Fibroblast of upper back skin (primary cell): ENCODE measurements at regions not wholly inside any gene's neighbourhood (a gene's known extent, or its start where the extent isn't known, plus 50 kb on each side); places are given as distances from the start of the nearest gene placed in this dataset.
A peak's percentile ranks its signal among the peaks of the same experiment; 100 is the strongest.
"Not testable (repeated sequence)": the region's sequence is repeated elsewhere in the genome, so short reads cannot be mapped to it uniquely, and the experiment has no call there.

ENCODE experiments used
- DNase-seq: peaks from one replicate; pipeline ENCODE4 v3.0.0-alpha.2; 2013

DNA sequence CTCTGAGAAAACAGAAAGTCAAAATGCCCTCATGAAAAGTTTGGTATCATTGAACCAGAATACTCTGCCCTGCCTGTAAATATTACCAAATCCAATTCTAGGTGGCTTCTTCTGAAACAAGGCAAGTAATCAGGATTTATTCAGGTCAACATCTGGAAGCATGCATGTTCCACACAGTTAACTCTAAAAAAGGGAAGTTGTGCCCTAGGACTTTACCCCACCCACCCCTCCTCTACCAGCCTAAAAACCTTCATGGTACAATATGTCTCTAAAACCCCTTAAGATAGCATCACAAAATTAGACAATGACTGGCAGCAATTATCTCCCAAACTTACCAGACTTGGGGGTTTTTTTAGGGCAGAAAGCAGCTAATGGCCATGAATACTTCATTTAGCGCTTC is 414.8 kb upstream of the SLC30A5 start:
- DNase-seq, result no peak

DNA sequence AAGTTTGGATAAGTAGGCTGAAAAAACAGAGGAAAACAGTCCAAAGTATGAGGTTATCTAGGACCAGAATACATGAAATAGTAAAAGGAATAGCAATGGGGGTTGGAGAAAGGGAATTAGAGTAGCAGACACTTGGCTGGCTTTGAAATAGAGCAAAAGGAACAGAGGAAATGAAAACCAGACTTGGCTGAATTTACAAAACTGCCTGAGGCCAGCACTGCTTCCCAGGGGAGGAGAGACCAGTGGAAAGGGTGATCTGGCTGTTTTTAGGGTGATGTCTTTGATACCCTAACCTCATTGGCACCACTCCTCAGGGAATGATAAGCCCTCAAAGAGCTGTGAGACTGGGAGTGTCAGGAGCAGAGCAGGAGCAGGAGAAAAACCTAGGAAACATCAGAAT is 413.4 kb upstream of the SLC30A5 start:
- peak; percentile 52 for DNase-seq

DNA sequence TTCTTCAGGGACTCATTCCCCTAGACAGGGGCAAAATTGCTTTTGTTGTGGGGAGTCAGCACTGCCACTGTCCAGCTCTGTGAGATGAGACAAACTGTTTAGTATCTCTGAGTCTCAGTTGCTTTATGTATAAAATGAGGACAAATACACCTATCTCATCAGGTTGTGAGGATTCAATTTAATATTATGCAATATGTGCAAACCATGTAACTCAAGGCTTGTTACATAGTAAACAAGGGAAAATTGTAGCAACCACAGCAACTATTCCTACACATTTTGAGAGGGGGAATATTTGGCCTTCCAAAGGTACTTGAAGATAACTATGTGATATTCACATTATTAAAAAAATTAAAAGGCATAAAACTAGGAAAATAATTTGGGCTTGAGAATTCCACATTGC is 411.9 kb upstream of the SLC30A5 start:
- no peak for DNase-seq

DNA sequence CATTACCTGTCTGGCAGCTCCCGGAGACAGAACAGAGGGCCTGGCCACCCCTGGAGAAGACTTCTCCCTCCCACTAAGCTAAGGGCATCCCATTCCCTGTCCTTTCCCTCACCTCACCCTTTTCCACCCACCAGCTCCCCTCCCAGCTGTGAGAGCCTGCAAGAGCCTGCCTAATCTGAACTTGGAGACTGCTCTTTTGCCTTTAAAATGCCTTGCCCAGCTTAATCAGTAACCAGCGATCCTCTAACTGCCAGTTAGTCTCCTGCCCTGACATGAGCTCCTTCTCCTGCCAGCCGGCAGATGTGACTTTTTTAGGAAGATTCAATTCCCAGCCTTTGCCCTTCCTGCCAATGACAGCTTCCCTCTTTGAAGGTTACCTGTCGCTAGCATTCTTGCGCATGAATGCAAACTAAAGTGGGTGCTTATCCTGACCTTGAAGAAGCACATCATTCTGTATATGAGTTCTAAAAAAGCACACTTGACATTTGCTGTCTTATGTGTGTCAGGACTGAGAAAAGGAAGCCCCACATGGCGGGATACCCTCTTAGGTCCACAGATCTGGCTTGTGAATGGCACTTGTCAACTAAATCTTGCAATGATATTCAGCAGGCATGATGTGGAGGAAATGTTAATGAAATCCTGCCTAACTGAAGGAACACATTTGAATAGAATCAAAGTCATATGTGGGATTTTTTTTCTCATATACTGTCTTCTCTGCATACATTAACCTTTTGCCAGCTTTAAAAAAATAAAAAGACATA is 411.2 kb upstream of the SLC30A5 start:
- DNase-seq, result no peak

DNA sequence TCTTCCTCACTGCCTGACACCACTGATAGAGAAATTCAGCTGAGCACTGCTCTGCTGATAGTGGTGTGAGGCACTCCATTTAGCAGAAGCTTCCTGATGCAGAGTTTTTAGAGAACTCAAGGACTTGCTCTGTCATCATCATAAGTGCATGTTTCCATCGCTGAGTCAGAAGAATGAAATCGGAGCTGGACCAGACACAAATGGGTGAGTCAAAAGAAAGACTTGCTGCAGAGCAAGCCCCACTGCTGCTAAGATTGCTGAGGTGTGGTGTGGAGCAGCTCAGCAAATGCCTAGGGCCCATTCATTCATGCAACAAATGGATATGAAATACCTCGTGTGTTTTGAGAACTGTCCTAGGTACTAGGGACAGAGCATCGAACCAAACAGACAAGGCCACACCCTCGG is 410.2 kb upstream of the SLC30A5 start:
- peak; percentile 99 for DNase-seq

DNA sequence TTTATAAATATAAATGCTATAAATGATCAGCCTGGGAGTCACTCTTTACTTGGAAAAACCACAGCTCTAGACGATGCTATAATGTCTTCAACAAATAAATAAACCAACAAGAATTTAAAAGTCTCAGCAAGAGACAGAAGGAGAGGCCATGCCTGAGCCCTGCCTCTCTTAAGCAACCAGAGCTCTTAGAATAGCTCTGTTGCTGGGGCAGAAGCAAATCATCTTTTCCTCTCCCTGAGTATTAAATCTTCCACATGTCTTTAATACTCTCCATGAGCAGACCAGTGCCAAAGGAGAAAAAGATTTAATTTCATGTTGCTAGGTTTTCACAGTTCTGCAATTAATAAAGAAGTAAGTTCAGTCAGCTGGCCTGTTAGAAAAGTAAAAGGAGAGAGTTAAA is 408.0 kb upstream of the SLC30A5 start:
- no peak for DNase-seq

DNA sequence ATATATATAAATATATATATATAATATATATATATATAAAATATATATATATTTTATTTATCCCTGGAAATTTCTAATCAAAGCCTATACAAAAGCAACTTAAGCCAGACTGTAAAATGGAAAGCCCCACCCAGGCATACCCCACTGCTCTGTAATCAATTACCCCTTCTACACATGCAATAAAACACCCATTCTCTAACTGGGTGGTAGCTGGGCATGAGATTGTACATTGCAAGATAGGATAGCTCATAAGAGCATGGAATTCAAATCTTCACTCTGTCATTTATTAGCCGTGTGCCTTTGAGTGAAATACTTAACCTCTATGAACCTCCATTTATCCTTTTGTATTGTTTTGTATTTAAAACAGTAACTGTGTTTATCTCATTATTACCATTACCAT is 405.3 kb upstream of the SLC30A5 start:
- no peak for DNase-seq

DNA sequence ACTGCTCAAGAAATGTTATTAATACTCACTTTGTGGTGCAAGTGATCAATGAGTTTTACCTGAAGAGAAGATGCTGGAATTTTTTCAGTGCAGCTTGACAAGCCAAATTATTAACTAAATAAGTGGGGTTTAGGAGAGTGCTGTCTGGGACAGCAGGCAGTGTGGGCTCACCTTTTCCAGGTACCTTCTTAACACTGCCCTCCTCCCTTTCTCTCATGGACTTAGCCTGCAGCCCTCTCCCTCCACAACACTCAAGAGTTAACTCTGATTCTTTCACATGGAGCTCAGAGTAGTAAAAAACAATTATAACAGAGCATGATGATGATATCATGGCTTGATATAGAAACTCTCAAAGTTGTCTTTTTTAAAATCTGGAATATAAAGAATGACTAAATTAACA is 404.8 kb upstream of the SLC30A5 start:
- DNase-seq, result no peak

DNA sequence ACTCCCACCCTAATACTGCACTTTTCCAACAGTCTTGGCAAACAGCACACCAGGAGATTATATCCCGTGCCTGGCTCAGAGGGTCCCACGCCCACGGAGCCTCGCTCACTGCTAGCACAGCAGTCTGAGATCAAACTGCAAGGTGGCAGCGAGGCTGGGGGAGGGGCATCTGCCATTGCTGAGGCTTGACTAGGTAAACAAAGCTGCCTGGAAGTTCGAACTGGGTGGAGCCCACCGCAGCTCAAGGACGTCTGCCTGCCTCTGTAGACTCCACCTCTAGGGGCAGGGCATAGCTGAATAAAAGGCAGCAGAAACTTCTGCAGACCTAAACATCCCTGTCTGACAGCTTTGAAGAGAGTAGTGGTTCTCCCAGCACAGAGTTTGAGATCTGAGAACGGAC is 401.9 kb upstream of the SLC30A5 start:
- not testable (repeated sequence) for DNase-seq

DNA sequence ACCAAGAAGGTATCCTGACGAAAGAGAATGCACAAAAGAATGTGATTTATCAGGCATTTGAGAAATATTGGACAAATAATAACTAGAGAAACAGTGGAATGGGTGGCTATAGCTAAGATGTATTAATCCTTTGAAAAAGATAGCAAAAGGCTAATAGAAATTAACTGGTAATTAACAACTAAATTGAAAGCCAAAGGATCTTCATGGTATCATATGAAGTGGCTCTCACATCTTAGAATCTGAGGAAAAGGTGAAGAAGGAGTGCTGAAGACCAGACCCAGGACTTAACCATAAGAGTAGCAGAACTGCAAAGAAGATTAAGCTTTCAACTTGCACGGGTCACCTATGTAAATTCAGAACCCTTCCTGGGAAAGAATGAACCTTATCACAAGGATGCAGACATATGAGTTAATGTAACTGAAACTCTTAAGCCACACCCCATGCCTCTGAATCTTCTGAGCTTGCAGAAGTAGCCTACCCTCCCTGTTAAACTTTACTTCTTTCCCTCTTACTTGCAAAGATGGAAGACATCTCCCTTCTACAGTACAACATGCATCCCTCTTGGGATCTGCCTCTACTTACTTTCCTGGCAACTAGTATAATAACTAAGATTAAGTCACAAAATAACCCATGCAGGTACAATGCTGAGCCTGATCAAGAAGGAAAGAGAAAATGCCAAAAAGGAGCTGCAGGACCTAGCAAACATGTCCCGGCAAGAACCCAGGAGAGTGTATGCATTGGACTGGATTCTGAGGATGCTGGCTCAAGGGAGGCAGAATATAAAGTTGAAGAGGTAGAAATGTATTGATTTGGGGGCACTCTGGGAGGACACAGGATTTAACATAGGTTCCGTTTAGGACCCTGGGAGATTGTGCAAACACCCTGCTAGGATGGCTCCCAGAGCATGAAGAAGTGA is 395.5 kb upstream of the SLC30A5 start:
- no peak for DNase-seq

DNA sequence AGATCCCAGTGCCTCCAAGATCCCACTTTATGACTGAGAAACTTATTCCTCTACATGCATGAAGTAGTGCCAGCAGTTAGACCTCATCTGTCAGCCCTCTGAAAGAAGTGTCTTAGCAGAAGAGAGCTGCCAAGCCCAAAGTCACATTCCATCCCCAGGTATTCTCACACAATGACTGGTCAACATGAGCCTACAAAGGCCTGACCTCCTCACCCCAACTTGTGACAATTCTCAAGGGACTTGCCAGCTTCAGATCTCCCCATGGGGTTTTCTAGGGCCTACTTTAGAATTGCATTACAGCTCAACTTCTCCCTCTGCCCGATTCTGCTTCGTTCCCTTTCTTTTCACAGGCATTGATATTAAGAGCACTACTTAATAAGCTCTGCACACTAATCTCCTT is 393.8 kb upstream of the SLC30A5 start:
- DNase-seq, result no peak

DNA sequence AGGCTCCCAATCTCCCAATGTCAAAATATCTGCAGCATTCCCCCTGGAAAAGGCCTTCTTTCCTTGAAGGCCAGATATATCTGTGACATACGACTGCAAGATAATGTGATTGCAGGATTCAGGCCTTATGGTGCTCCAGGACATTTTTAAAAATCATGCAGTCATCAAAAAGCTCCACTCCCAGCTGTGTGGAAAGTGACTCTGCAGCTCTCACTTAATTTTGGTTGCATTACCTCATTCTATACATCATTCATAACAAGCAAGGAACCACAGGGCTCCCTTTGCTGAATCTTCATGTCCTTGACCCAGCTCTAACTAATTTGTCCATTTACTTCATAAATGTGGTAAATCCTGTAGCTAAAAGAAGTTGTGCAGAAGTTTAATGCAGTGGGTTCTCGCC is 386.2 kb upstream of the SLC30A5 start:
- DNase-seq, result no peak

DNA sequence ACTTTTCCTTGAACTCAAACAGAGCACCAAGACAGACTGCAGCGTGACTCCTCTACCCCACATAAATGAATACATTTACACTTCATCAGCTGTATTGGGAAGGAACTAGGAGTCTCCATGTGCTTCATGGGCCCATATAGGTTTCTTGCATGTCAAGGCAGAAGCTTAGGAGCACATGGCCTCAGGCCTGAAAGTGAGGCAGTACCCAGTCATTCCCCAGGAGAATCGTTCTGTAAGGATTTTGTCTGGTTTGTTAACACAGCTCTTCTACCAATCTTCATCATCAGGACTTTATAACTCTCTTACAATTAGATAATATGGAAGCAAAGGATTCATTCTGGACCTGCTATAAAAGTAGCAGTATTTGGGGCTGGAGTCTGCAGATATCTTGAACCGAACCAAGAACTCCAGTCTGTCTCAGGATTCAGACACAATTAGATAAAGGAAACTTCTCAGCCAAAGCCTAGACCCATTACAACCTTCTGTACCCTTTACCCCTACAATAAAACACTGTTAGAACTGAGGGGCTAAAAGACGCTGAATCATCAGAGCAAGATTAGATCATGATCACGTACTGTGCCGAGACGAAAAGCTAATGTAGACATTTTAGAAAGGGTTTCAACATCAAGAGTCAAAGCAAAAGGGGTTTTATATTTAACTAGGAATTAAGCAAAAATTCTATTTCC is 385.5 kb upstream of the SLC30A5 start:
- DNase-seq, result no peak

DNA sequence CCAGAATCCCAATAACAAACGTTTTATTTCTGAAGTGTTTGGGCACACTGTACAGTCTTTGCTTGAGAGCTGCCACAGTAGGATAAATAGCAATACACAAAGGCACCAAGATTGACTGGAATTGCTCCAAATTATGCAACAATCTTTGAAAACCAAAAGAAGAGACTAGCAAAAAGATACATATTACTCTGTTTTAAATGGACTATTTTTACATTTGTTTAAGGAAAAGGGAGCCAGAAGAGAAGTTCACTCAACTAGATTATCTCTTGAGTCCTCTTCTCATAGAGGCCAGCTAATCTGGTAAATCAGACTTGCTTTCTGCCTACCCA is 385.0 kb upstream of the SLC30A5 start:
- DNase-seq, result no peak

DNA sequence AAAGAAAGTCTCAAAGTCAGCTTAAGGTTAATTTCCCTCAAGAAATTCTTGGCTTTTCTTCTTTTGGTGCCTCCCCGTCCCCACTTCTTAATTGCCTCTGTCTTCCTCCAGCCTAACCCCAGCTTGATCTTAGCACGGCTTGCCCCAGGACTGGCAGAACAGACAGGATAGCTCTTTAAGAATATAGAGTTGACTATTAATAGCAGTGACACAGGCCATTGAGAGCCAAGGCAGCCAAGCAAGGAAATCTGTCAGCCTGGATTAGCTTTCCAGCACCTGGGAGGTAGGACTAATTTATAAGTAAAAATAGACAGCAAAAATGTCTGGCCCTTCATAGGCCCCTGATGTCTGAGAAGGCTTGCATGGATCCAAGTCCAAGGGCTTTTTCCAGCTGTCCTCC is 384.6 kb upstream of the SLC30A5 start:
- DNase-seq, result no peak

DNA sequence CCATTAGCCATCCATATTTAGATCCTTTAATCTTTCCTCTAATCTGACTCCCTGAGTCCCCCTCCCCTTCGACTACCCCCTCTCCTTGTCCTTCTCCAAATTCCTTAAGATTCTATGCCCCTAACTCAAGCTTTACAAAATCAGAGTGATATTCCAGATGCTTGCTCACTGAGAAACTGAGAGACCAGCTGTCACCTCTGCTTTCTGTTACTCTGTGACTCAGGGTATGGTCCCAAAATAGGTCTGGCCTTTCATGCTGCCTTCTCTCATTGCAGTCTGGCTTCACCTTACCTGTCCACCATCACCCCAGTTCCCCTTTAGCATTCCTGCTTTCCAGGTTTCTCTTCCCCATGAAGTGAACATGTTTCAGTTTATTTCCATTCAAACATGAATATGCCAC is 383.3 kb upstream of the SLC30A5 start:
- DNase-seq, result no peak

DNA sequence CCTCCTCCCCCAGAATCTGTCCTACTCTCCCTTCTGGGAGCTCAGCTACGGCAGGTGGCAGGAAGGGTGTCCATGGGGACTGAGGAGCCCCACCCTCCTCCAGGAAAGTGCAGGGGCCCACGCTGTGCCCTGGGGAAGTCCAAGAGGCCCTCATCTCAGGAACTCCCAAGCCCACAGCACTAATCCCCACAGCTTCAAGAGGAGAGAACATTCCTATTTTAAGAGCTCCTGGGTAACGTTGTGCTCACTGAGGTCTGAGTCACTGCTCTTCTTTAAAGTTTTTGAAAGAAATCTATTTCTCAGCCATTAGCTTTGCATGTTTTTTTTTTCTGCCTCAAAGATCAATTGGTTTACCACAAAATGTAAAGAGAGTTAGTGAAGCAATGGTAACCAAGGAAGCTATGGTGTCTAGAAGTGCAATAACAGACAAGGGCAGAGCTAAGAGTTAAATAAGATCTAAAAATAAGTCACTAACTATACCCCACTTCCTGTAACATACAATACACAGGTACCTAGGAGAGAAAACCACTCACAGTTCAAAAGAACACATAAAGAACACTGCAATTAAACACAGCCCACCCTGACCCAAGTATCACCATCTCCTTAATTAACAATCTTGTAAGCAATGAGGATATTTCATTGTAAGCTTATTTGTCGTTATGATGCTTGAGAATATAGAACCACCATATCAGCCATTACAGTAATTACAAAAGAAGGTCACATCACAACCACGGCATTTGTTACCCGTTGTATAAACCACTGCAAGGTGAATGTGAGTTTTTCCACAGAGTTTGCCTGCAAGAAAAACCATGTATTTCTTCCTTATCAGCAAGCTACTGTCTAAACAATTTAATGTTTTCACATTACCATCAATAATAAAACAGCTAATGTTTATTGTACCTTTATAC is 382.3 kb upstream of the SLC30A5 start:
- peak; percentile 20 for DNase-seq

DNA sequence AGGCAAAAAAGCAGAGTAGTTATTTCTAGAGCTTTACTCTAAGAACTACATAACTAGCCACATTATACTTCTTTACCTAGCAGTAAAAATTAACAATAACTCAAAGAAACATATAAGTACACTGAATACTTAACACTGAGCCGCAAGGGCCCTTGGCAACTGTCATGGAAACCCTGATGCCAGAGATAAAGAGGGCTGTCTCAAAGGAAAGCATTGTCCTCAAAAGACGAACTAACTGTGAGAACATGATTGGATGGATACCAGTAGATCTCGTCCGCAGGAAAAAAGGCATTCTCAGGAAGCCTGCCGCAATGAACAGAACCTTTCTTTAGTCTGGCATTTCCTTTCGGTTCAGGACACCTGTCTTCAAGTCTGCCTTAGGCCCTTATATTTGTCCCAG is 379.0 kb upstream of the SLC30A5 start:
- DNase-seq, result no peak

DNA sequence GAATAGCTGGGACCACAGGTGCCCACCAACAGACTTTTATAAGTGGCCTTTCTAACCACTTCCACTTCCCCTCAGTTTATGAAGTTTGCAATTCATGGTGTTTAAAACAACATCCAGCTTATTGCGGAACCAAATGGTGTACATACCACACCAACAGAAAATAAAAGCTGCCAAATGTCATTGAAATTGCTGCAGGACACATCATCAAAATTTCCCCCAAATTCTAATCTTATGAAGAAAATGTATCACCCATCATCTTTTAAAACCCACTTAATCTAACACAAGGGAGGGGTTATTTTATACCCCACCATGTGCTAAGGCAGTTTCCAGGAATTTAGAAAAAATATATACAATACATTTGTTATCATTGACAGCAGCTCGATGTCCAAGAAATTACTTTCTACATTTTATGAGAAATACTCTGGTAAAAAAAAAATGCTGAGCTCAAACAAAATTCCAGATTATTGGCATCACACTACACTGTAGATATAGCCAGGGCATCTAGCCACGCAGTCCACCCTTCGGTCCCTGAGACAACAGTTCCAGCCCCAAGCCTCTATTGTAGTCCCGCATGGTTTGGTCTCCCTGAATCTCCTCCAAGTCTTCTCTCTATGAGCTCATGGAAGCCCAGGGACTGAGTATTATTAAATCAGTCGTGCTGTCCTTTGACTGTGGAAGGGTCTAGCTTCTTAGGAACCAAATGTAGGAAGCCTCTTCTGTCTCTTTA is 372.8 kb upstream of the SLC30A5 start:
- no peak for DNase-seq

DNA sequence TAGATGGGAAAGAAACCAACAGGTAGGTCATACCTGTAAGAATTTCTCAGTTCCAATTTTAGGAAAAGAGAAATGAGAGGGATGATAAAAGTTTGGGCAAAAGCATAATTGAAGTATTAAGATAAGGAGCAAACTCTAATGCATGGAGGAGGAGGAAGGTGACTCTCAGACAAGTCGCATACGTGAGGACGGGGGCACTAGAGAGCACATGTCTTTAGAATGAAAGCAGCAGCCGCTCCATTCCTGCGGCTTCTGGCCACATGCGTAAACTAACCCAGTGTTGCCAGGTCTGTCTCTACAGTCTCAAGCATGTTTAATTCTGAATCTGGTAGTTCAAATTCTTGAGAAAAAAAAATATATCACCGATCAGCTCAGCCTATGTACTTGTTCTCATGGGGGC is 371.5 kb upstream of the SLC30A5 start:
- no peak for DNase-seq

DNA sequence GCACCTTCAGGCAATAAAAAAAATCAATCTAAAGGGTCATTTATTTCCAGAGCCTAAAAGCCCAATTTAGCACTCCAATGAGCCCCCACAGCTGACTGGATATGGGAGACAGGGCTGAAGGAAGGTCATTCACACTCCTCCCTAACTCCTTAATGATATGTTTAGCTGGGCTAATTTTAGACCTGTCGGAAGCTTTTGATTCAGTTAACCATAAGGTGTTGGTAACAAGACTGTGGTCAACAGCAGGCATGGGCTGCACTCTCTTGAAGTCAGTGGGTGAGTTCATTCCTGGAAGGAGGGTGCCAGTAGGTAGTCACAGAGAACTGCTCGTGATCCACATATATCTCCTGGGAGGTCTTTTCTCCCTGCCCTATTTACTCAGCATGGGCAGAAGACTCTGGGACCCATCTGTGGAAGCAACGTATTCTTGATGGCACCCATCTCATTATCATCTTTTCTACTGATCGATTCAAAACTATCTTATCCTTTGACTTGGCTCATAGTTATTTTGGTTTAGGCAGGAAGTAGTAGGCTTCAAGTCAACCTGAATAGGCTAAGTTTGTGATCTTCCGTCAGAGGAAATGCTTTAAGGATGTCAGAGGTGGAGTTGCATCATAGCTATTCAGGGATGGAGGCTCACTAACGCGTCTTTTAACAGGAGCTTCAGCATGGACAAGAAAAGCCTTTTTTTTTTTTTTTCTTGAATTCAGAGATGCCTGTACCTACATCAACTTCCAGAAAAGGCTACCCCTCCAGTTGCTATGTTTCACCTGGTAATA is 367.7 kb upstream of the SLC30A5 start:
- DNase-seq, result no peak
